ENCODE measurements at regions not wholly inside any gene's neighbourhood (a gene's known extent, or its start where the extent isn't known, plus 50 kb on each side); places are given as distances from the start of the nearest gene placed in this dataset.

DNA sequence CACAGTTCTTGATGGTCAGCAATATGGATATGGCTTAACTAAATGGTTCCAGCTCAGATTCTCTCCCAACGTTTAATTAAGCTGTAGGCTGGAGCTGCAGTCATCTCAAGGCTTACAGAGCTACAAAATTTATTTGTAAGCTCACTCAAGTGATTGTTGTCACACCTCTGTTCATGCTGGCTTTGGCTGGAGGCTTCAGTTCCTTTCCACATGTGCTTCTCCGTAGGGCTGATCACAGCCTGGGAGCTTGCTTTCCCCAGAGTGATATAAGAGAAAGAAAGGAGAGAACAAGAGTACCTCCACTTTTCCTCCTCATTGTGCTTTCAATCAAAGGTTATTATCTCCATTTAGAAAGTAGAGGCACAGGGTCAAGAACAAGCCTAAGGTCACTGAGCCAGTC is 182.7 kb upstream of the KCNN2 start:
- DNase-seq, result no peak

DNA sequence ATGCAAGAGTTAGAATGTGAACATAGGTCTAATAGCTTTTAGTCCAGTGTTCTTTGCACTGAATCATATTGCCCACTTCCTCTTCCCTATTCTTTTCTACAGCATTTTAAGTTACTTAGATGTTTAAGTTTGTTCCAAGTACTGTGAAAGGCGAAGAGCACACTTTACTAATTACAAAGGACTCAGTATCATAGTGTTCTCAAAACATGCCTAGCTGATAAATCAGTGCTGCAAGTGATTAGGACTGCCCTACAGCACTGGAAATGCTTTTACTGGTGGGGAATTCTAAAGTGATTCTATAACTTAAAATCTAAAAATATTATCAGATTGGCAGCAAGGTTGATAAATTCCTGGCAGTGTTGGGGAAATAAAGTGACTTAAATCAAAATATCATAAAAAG is 177.9 kb upstream of the KCNN2 start:
- no peak for DNase-seq

DNA sequence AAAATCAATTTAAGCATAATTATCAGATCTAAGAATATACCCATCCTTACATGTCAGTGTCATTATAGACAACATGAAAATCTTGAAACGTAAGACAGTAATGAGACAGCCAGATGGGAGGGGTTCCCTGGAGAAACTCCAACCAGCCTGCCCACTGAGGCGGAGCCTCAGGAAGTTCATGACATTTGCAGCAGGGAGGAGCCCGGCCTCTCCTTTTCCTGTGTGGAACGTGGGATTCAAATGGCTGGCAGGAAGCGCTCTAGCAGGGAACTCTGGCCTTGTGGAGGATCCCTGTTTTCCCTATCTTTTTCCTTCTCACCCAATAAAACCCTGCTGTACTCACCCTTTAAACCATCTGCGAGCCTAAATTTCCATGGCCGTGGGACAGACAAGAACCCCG is 176.6 kb upstream of the KCNN2 start:
- DNase-seq, result no peak

DNA sequence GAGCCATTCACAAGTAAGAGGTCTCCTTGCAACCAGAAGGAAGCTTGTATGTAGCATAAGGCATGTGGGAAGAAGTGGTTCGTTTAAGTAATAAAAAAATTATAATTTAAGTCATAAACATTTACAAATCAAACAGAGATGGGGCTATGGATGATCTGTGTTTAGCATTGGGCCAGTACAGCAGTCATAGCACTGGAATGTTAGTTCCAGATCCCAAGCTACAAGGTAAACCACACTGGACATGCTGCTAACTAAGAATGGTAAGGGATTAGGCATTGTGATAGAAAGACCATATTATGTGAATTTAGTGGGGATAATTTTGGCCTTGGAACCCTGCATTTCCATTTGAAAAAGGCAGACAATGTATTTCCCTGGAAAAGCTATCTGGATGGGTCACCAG is 170.4 kb upstream of the KCNN2 start:
- DNase-seq, result no peak

DNA sequence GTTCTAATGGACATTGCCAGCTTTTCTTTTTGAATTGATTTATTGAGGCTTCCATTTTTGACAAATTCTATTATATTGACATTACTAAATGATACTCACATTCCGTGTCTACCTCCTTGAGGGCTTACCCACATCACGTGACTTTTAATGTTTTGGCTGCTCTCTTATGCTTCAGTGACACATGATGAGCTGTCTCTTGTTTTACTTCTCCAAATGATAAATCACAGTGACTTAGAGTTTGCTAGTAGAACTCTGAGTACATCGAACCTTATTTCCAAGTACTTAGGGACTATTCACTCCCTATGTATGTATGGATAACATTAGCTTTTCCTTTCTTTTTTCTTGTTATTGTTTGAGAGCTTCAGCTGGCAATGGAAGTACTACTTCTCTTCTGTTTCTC is 169.8 kb upstream of the KCNN2 start:
- no peak for DNase-seq

DNA sequence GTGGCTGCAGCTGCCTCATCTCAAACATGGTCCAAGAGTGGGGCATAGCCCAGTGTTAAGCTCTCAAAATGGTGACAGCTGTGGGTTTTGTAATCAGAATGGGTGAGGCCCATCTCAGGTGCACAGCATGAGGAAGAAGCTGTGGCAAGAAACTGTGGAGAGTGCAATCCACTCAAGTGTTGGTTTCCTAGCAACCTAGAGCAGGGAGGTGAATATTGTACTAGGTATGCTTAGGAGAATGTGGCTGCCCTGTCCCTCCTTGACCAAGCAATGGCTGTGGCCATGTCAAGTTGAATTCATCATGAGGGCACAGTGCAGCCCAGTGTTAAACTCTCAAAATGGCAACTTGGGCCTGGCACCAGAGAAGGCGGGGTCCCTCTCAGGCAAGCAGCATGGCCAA is 160.5 kb upstream of the KCNN2 start:
- no peak for DNase-seq

DNA sequence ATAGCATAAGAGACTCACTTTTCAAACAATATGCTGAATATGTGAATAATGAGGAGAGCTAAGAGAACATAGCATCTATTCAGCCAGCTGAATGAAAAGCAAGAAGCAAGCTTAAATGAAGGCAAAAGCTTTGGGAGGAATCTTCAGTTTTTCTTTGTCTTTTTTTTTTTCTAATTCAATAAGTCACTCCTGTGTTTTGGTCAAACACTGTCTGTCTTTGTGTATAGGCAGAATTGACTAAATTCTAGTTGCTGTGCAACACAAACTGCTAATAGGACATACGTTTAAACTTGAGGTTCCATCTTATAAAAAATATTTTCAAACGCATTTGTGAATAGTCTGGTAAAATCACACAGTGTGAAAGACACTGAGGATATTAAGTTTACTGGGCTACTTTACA is 156.9 kb upstream of the KCNN2 start:
- no peak for DNase-seq

DNA sequence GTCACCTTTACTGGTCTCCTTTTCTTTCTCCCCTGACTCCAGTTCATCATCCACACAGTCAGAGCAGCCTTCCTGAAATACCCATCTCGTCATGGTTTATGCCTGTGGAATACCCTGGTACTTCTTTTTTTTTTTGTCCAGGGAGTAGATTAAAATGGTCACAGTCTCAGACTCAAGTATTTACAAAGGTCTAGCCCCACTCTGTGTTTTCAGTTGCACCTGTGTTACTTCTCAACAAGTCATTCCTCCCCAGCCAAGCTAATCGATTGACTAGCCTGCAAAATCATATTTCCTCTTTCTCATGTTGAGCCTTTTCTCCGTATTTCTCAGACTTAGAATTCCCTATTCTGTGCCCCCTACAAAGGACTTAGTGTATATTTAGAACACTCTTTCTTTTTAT is 155.2 kb upstream of the KCNN2 start:
- no peak for DNase-seq

DNA sequence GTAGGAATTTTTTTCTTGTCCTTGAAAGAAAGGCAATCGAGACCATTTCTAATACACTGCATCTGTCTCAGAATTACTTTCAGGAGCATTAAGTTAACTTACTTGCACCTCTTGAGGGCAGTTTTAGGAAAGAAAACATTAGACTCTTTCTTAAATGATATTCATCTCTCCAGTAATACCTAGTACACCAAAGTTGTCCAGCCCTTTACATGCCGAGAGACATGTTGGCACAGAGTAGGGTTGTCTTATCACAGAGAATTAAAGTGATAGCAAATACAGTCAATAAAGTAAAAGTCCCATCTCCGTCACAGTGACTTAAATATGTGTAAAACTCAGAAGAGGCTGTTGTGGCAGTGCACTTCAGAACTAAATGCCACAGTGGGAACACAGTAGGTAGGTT is 154.3 kb upstream of the KCNN2 start:
- DNase-seq, result no peak

DNA sequence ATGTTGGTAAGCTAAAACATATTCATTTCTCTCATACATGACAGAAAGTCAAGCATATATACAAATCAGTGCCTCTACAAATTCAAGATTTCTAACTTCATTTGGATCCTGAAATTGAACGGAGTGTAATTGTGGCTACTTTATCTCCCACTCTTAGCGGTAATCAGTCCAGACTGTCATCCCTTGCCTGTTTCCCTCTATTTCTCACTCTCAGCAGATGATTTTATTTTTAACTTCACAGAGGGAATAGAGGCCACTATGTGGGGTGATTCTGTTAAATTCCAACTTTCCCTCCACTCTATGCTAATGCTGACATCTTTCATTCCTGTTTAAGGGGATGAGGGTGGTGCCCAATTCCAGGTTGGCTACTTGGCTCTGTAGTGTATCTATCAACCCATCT is 153.8 kb upstream of the KCNN2 start:
- no peak for DNase-seq

DNA sequence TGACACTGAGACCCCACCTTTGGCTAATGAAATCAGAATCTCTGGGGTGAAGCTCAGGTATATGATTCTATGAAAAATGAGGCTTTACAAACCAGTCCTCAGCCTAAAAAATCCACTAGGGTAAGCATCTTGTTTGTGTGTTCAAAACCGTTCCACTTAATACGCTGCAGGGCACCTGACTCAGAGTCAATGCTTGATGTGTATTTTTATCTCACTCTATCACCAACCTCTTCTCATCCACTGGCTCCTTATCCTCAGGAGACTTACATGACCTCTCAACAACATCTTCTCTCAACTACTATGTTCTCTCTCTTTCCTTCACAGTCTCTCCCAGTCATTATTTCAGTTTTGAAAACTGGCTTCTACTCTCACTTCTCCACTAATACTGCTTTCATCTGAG is 153.3 kb upstream of the KCNN2 start:
- DNase-seq, result no peak

DNA sequence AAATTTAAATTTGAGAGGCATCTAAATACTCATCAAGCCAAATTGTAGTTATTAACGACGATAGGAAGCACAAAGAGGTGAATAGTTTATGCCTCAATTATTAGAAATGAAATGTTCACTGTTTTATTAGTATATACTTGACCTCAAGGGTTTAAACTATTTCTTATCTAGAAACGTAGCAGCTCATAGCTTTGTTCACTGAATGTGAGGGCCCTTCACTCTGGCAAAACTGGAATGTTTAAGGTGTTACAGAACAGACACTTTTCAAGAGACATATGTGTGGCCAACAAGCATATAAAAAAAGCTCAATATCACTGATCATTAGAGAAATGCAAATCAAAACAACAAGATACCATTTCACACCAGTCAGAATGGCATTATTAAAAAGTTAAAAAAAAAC is 151.2 kb upstream of the KCNN2 start:
- no peak for DNase-seq

DNA sequence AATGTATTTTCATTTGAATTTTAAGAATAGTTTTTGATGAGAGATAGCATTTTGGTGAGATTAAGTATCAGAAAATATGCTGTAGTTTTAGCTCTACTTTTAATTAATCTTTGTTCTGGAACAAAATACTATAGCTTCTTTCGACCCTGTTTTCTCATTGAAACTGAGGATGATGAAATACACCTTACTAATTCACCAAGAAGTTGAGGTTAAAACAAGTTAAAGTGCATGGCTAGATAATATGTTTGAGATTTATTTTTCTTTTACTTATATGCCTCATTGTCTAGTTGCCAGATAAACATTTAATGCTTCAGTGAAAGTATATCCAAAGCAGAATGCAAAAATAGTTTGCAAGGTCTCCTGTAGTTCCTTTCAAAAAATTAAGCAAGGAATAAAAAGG is 140.1 kb upstream of the KCNN2 start:
- DNase-seq, result no peak

DNA sequence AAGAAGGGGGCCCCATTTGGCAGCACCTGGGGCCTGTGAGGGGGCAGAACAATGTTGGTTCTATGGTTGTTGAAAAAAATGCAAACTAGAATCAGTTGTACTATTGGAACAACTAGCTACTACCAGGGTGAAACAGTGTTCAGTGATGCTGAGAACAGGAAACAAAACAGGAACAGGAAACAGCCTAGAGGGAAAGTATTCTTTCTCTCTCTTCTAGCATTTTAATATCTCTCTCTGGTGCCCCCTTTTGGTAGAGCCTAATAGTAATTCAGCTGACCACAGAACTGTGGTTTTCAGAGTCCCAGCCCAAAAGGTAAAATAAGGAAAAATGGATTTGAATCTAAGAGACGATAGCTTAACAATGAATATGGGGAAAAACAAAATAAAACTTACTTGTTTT is 138.0 kb upstream of the KCNN2 start:
- no peak for DNase-seq

DNA sequence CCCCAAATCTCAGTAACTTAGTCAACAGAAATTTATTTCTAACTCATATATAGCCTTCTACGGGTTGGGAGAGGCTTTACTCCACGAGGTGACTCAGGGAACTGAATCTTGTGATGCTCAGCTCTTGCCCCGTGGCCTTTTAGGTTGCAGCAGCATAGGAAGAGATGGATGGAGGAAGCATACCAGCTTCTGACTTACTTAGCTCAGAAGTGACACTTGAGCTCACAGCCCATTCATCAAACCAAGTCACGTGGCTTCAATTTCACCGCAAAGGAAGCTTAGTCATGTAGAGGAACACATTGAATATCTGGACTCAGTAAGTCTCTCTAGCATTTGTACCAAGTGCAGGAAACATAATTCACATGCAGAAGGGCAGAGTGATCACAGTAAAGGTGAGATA is 124.1 kb upstream of the KCNN2 start:
- no peak for DNase-seq

DNA sequence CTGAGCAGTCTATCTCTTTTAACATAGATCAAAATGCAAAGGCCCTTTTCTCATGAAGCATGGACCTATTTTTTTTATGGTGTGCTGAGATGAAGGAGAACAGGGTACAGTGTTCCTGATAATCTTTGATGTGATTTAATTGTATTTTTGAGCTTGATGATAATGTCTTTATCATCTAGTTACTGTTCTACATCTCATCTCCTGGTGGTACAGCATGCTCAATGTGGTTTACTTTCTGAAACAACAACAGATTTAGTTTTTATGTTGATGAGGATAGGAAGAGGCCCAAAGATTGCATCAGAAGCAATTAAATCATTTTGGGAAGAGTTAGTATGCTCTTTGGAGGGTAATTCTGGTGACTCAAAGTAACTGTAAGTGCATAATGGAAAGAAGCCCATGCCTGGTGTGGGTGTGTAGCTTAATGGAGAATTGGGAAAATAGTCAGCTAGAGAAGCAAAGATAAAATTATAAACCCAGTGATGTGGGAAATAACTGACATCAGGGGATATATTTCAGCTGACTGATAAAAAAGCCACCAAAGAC is 123.0 kb upstream of the KCNN2 start:
- no peak for DNase-seq

DNA sequence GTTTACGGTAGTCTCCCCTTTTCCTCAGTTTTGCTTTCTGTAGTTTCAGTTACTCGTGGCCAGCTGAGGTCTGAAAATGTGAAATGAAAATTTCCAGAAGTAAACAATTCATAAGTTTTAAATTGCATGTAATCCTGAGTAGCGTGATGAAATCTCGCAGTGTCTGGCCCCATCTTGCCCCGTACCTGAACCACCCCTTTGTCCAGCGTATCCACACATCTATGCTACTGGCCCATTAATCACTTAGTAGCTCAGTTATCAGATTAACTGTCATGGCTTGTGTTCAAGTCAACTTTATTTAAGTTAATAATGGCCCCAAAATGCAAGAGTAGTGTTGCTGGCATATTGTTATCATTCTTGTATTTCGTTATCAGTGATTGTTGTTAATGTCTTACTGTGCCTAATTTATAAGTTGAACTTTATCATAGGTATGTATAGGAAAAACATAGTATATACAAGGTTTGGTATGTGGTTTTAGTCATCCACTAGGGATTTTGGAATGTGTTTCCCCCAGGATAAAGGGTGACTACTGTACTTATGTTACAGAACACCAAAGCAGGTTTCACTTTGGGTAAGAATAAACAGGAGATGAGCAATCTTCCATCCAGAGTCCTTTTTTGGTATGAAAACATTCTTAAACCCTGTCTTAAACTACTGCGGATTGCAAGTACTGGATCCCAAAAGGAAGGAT is 118.4 kb upstream of the KCNN2 start:
- no peak for DNase-seq

DNA sequence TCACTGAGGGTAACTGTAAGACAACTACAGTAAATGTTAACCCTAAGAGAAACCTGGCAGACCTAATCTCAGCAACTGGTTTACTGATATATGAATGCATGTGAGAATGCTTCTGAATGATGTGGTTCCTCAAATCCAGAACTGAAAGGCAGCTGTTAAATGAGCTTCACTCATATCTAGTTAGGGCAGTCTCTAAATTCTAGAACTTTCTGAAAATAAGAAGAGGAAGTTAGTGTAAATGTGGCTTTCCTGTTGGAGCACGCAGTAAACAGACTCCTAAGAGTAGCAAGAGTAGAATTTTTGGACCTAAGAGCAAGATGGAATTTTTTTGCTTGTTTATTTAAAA is 117.9 kb upstream of the KCNN2 start:
- no peak for DNase-seq

DNA sequence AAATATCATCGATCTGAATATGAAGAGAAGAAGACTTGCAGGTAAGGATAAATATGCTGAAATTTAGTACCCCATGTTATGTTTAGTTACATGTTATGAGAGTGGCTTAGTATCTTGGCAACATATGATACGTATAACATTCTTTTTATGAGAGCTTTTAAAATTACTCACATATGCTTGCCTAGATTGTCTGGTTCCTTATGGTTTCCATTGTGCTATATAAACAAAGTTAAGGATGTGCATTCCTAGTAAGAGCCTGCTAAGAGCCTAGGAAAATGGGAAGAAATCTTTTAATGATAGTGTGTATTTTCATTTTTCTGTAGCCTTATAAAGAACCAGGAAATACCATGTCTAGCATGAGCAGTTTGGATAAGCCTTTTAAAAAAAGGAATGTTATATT is 112.0 kb upstream of the KCNN2 start:
- DNase-seq, result no peak

DNA sequence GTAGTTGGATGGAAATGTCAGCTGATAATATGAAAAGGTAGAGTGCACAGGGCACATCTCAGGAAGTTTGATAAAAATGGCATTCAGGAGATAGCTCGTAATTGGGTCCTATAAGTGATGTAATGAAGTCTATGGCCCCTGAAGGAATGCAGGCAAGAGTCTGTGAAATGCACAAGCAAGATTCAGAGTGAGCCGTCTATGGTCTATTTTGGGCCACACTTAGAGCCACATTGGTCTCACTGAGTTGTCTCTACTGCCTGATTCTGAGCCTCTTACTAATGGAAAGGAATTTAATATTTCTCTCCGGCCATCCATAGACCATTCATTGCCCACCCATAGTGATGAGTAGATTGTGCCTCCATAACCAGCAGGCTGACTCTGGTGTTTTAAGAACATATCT is 111.3 kb upstream of the KCNN2 start:
- DNase-seq, result no peak

DNA sequence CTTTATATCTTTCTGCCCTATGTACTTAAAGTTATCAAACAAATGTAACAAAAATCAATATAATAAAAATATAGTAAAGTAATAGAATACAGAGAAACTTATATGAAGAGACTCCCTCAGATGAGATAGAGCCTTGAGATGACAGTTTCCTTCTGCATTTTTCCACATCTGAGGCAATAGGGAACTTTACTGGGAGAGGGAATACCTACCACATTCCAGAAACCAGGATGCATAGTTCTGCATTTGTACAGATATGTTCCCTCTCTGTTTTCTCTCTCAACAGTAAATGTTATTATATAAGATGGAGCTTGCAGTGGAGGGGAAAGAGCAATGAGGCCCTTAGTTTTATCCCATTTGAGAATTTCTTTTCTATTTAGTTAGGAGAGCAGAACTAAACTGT is 109.6 kb upstream of the KCNN2 start:
- DNase-seq, result no peak

DNA sequence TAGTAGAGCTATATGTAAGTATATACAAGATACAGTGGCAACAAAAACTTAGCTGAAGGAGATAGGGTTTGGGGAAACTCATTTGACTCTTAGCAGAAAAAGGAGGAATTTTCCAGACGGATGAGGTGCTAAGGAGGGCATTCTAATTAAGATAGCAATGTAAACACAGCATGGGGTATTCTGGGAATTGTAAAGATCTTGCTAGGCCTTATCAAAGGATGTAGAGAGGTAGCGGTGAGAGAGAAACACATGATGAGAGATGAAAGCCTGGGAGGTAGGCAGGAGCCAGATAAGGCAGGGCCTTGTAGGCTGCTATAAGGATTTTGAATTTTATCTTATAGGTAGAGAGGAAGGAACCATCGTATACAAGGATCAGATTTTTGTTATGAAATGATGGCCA is 106.6 kb upstream of the KCNN2 start:
- DNase-seq, result no peak

DNA sequence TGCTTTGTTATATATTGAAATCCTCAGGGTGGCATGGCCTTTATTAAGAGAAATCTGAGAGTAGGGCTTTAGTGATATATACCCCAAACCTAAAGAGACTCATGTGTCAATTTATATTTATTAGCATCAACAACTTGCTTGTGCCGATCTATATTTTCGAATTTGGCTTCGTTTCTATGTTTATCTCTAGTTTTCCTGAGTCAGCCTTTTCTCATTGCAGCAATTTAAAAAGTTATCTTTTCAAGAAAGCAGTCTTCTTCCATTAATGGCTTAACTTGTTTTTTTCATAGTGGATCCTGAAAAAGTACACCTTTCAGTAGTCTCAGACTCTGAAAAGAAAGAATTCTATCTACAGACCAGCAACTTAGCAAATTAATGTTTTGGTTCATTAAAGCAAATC is 99.9 kb upstream of the KCNN2 start:
- no peak for DNase-seq

DNA sequence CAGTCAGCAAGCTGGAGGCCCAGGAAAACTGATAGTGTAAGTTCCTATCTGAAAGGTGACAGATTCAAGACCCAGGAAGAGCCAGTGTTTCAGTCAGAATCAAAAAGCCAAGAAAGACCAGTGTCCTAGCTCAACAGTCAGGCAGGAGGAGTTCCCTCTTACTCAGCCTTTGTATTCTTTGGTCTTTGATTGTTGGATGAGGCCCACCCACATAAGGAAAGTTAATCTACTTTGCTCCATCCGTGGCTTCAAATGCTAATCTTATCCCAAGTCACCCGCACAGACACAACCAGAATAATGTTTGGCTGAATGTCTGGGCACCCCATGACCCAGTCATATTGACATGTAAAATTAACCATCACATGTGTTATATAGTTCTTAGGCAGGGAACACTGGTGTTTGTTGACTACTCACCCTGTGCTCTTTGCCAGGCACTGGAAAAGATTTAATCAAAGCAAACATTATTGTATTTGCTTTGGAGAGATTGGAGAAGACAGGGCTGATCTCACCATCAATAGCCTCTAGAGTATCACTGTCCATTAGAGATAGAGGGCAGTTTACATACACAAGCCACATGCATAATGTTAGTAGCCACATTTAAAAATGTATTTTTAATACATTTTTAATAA is 96.3 kb upstream of the KCNN2 start:
- DNase-seq, result no peak

DNA sequence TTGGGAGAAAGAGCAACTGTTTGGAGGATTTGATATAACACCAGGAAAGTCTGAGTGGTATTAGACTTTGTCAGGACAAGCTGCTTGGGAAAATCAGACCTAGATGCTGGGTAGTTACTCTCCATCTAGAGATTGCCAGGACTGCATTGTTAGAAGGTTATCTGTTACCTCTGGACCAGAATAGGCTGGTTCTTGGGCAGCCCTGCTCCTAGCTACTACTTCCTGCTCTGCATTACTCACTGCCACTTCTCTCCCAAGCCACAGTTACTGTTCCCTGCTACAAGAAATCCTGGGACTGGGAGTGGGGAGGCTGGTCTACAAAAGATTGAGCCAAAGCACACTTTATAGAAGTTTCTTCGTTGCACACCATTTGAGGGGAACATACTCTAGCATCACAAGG is 95.5 kb upstream of the KCNN2 start:
- DNase-seq, result no peak

Measured in activated CD8-positive, alpha-beta memory T cell treated with anti-CD3 and anti-CD28 coated beads, Interleukin-2, amount 50 U/mL, for 4 hours (primary cell).